SK-N-SH (cell line): ENCODE measurements at regions not wholly inside any gene's neighbourhood (a gene's known extent, or its start where the extent isn't known, plus 50 kb on each side); places are given as distances from the start of the nearest gene placed in this dataset.

ENCODE experiments used
- CTCF ChIA-PET: fragments of 300-600, 350-600 bp; formaldehyde crosslinking; extraction: SDS; loops from one replicate; lab custom pipeline; 2021; lab: Yijun Ruan, JAX
- POLR2A ChIA-PET: fragments of 350-600 bp; sonication (Branson Sonifier 250); formaldehyde crosslinking; extraction: SDS; loops from one replicate; lab custom pipeline; 2020; ENCODE audit warnings: antibody characterized with exemption, inconsistent platforms; lab: Yijun Ruan, JAX
- DNase-seq: peaks from one replicate; pipeline ENCODE4 v3.0.0; 2012
- H2AFZ ChIP-seq: fragments of 200-600 bp; sonication (generic); 2 replicates; pipeline ENCODE4 v1.8.1; 2016; ENCODE audit warnings: antibody characterized with exemption, mild to moderate bottlenecking, low read depth
- H3F3A ChIP-seq: fragments of 200-600 bp; sonication (generic); replicated peaks from 2 replicates; pipeline ENCODE3; 2016; ENCODE audit warnings: antibody characterized with exemption, mild to moderate bottlenecking; ENCODE audit not compliant: insufficient read depth
- H3K27ac ChIP-seq, 2 experiments: fragments of 200-500 bp in 1 of 2; fragments of 200-600 bp in 1 of 2; sonication (Bioruptor generic) in 1 of 2; sonication (generic), shearing (Covaris generic) in 1 of 2; 2 replicates each; pipeline versions ENCODE4 v1.5.1 to v1.6.1; 2014 to 2016; ENCODE audit warnings: low read depth in 2 of 2, inconsistent platforms in 1 of 2, low read length in 1 of 2, mild to moderate bottlenecking in 1 of 2, mixed read lengths in 1 of 2
- H3K27me3 ChIP-seq: fragments of 200-600 bp; sonication (generic), shearing (Covaris generic); 2 replicates; pipeline ENCODE4 v1.6.1; 2016; ENCODE audit warnings: mixed run types; ENCODE audit not compliant: insufficient read depth
- H3K36me3 ChIP-seq, 2 experiments: fragments of 200-500 bp in 1 of 2; fragments of 200-600 bp in 1 of 2; sonication (Bioruptor generic) in 1 of 2; sonication (generic) in 1 of 2; replicated peaks in 1 of 2; 2 replicates each; pipeline versions ENCODE3 to v1.5.1; 2014 to 2016; ENCODE audit warnings: low read length in 1 of 2, mild to moderate bottlenecking in 1 of 2; ENCODE audit not compliant: insufficient read depth in 2 of 2, control insufficient read depth in 1 of 2
- H3K4me1 ChIP-seq, 2 experiments: fragments of 200-500 bp in 1 of 2; fragments of 200-600 bp in 1 of 2; sonication (Bioruptor generic) in 1 of 2; sonication (generic), shearing (Covaris generic) in 1 of 2; 2 replicates each; pipeline versions ENCODE4 v1.5.1 to v1.6.1; 2014 to 2016; ENCODE audit warnings: low read depth in 1 of 2, low read length in 1 of 2, mixed run types in 1 of 2; ENCODE audit not compliant: insufficient read depth in 2 of 2, control insufficient read depth in 1 of 2
- H3K4me2 ChIP-seq: fragments of 200-600 bp; sonication (generic), shearing (Covaris generic); 2 replicates; pipeline ENCODE4 v1.6.1; 2017; ENCODE audit warnings: mixed run types
- H3K4me3 ChIP-seq, 2 experiments: fragments of 200-500 bp in 1 of 2; fragments of 200-600 bp in 1 of 2; sonication (Bioruptor generic) in 1 of 2; sonication (generic), shearing (Covaris generic) in 1 of 2; 2 replicates each; pipeline versions ENCODE4 v1.5.1 to v1.8.1; 2014 to 2016; ENCODE audit warnings: low read depth in 2 of 2, inconsistent platforms in 1 of 2, low read length in 1 of 2, mild to moderate bottlenecking in 1 of 2, mixed read lengths in 1 of 2, moderate library complexity in 1 of 2
- H3K79me2 ChIP-seq: fragments of 200-600 bp; sonication (generic); 2 replicates; pipeline ENCODE4 v1.8.1; 2017; ENCODE audit warnings: mild to moderate bottlenecking; ENCODE audit not compliant: insufficient read depth
- H3K9ac ChIP-seq: fragments of 200-600 bp; sonication (generic); 2 replicates; pipeline ENCODE4 v1.6.1; 2017; ENCODE audit warnings: mixed run types
- H3K9me2 ChIP-seq: fragments of 200-600 bp; sonication (generic); 2 replicates; pipeline ENCODE4 v1.6.1; 2017; ENCODE audit warnings: mixed run types
- H3K9me3 ChIP-seq: fragments of 200-600 bp; sonication (generic); 2 replicates; pipeline ENCODE4 v1.6.1; 2017; ENCODE audit warnings: mixed run types, mild to moderate bottlenecking, moderate library complexity
- H4K20me1 ChIP-seq: fragments of 200-600 bp; sonication (generic); 2 replicates; pipeline ENCODE4 v1.6.1; 2017; ENCODE audit warnings: mild to moderate bottlenecking, mixed run types; ENCODE audit not compliant: insufficient read depth
- CHD2 ChIP-seq: fragments of 150-350 bp; IDR thresholded peaks from 2 replicates; pipeline ENCODE4 v1.6.1; 2018; ENCODE audit warnings: low read length; ENCODE audit not compliant: partially characterized antibody
- EP300 ChIP-seq, 2 experiments: IDR thresholded peaks; 2 replicates each; pipeline versions ENCODE4 v1.4.0 to v1.6.1; 2012; ENCODE audit warnings: borderline replicate concordance in 1 of 2, low read depth in 1 of 2, low read length in 1 of 2
- EZH2phosphoT487 ChIP-seq: fragments of 200-600 bp; sonication (generic); IDR thresholded peaks from 2 replicates; pipeline ENCODE4 v1.6.1; 2017; ENCODE audit warnings: low read depth, mixed run types, mild to moderate bottlenecking, antibody characterized with exemption, moderate library complexity, borderline replicate concordance
- FOSL2 ChIP-seq: IDR thresholded peaks from 2 replicates; pipeline ENCODE4 v1.4.0; 2012; ENCODE audit warnings: low read depth, mild to moderate bottlenecking, moderate library complexity, borderline replicate concordance
- GABPA ChIP-seq: IDR thresholded peaks from 2 replicates; pipeline ENCODE4 v1.4.0; 2012; ENCODE audit warnings: low read depth, mild to moderate bottlenecking
- GATA2 ChIP-seq: sonication (generic); formaldehyde crosslinking; IDR thresholded peaks from 2 replicates; pipeline ENCODE4 v1.5.0; 2020; ENCODE audit warnings: mild to moderate bottlenecking, missing genetic modification reagents
- NFIC ChIP-seq: IDR thresholded peaks from 2 replicates; pipeline ENCODE4 v1.4.0; 2012; ENCODE audit warnings: borderline replicate concordance
- NRF1 ChIP-seq: IDR thresholded peaks from 2 replicates; pipeline ENCODE4 v1.6.1; 2012; ENCODE audit warnings: low read depth, mild to moderate bottlenecking, low read length
- PBX3 ChIP-seq: IDR thresholded peaks from 2 replicates; pipeline ENCODE4; 2012
- POLR2AphosphoS5 ChIP-seq: IDR thresholded peaks from 2 replicates; pipeline ENCODE4 v1.6.1; 2012; ENCODE audit warnings: low read depth, low read length
- RFX5 ChIP-seq: IDR thresholded peaks from 2 replicates; pipeline ENCODE4 v1.6.1; 2012; ENCODE audit warnings: mild to moderate bottlenecking, improper control_type of control experiment, low read length
- RXRA ChIP-seq: IDR thresholded peaks from 2 replicates; pipeline ENCODE4 v1.4.0; 2012; ENCODE audit warnings: low read depth, mild to moderate bottlenecking, borderline replicate concordance
- SIN3A ChIP-seq: IDR thresholded peaks from 2 replicates; pipeline ENCODE4 v1.6.1; 2012; ENCODE audit warnings: low read depth, mild to moderate bottlenecking, low read length, moderate library complexity, borderline replicate concordance
- TAF1 ChIP-seq: IDR thresholded peaks from 2 replicates; pipeline ENCODE4 v1.6.1; 2012; ENCODE audit warnings: low read depth, mild to moderate bottlenecking, low read length, moderate library complexity, borderline replicate concordance
- USF1 ChIP-seq: IDR thresholded peaks from 2 replicates; pipeline ENCODE4 v1.4.0; 2012; ENCODE audit warnings: low read depth, borderline replicate concordance
- WGBS: methylation state at CpG from one replicate; pipeline ENCODE4 v1.1.6; 2017; ENCODE audit warnings: low lambda C conversion rate; 5-methylcytosine and 5-hydroxymethylcytosine counted together
- TF ChIP-seq, protein P1 (sequence below): fragments of 150-350 bp; IDR thresholded peaks from 2 replicates; pipeline ENCODE4 v1.6.1; 2017; ENCODE audit warnings: antibody characterized with exemption, low read length, low read depth, borderline replicate concordance
- TF ChIP-seq, protein P2 (sequence below): IDR thresholded peaks from 2 replicates; pipeline ENCODE4 v1.4.0; 2012; ENCODE audit warnings: low read depth, borderline replicate concordance
- TF ChIP-seq, protein P3 (sequence below): IDR thresholded peaks from 2 replicates; pipeline ENCODE4 v1.4.0; 2012; ENCODE audit warnings: low read depth

GRCh38 chr16:72373201-72373600 lies 201.2 kb upstream of the PMFBP1 start:
- H3K9me2 ChIP-seq, result no peaks in the 10 kb centered on the region
- CTCF ChIA-PET, result interaction anchor here (0.6 to 1.8 kb wide), 5 partner anchors 14 to 1583 kb away, joined by 3 to 5 read pairs (median 4); no protein-coding TSS in a partner anchor
- H3F3A ChIP-seq, result no peaks in the 10 kb centered on the region
- H2AFZ ChIP-seq, result no peak overlapping the region
- 96% methylated on average over 2 of the region's 2 CpGs for whole genome bisulfite sequencing
- POLR2A ChIA-PET, result interaction anchor here (0.5 to 0.9 kb wide), 2 partner anchors 175 to 688 kb away, joined by 3 read pairs; no protein-coding TSS in a partner anchor
- no peaks in the 10 kb centered on the region for H3K9me3 ChIP-seq
- DNase-seq, result no peak
- no peak overlapping the region for H3K9ac ChIP-seq
- no peak overlapping the region for H3K27ac ChIP-seq
- no peak overlapping the region for H3K4me3 ChIP-seq
- no peak overlapping the region for H3K4me2 ChIP-seq
- no peaks in the 10 kb centered on the region for H3K79me2 ChIP-seq
- no peaks in the 10 kb centered on the region for H3K27me3 ChIP-seq
- TF ChIP-seq TAF1, result no peak
- no peak for TF ChIP-seq PBX3
- no peak for TF ChIP-seq CHD2
- TF ChIP-seq EP300 (IDR thresholded peaks at IDR 0.05; ENCODE audit: borderline replicate concordance in 1 of 2, low read depth in 1 of 2, low read length in 1 of 2), result no peak
- TF ChIP-seq, protein P1, sequence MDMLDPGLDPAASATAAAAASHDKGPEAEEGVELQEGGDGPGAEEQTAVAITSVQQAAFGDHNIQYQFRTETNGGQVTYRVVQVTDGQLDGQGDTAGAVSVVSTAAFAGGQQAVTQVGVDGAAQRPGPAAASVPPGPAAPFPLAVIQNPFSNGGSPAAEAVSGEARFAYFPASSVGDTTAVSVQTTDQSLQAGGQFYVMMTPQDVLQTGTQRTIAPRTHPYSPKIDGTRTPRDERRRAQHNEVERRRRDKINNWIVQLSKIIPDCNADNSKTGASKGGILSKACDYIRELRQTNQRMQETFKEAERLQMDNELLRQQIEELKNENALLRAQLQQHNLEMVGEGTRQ, result no peak
- TF ChIP-seq NRF1, result no peak
- no peak for TF ChIP-seq POLR2AphosphoS5
- TF ChIP-seq, protein P2, sequence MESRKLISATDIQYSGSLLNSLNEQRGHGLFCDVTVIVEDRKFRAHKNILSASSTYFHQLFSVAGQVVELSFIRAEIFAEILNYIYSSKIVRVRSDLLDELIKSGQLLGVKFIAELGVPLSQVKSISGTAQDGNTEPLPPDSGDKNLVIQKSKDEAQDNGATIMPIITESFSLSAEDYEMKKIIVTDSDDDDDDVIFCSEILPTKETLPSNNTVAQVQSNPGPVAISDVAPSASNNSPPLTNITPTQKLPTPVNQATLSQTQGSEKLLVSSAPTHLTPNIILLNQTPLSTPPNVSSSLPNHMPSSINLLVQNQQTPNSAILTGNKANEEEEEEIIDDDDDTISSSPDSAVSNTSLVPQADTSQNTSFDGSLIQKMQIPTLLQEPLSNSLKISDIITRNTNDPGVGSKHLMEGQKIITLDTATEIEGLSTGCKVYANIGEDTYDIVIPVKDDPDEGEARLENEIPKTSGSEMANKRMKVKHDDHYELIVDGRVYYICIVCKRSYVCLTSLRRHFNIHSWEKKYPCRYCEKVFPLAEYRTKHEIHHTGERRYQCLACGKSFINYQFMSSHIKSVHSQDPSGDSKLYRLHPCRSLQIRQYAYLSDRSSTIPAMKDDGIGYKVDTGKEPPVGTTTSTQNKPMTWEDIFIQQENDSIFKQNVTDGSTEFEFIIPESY, result no peak
- TF ChIP-seq SIN3A, result no peak
- TF ChIP-seq GABPA, result no peak
- no peak for TF ChIP-seq RFX5
- TF ChIP-seq USF1, result no peak
- no peak for TF ChIP-seq FOSL2
- TF ChIP-seq EZH2phosphoT487, result no peak
- TF ChIP-seq, protein P3, sequence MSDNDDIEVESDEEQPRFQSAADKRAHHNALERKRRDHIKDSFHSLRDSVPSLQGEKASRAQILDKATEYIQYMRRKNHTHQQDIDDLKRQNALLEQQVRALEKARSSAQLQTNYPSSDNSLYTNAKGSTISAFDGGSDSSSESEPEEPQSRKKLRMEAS, result no peak
- TF ChIP-seq GATA2 (CRISPR knock-in tag), result no peak
- no peak for TF ChIP-seq RXRA
- no peak for TF ChIP-seq NFIC
- no peaks in the 10 kb centered on the region for H4K20me1 ChIP-seq
- peaks cover 7 to 25% of the 10 kb centered on the region in 2 experiments; a peak in 2 of 4 replicates for H3K4me1 ChIP-seq
- no peaks in the 10 kb centered on the region for H3K36me3 ChIP-seq
